ENCODE measurements at regions not wholly inside any gene's neighbourhood (a gene's known extent, or its start where the extent isn't known, plus 50 kb on each side); places are given as distances from the start of the nearest gene placed in this dataset.

GRCh38 chr1:47647327-47647845 is 209.5 kb downstream of the FOXD2 start:
- CTCF ChIA-PET (ENCODE audit: partially characterized antibody), result interaction anchor here (1.0 to 1.7 kb wide), 3 partner anchors 29 to 211 kb away, joined by 3 to 5 read pairs (median 4); no protein-coding TSS in a partner anchor
- Histone ChIP-seq H4K20me1 (replicated peaks in 1 of 2; ENCODE audit: control insufficient read depth in 1 of 2, insufficient read depth in 2 of 2, low read length in 2 of 2) (no peaks in the 10 kb centered on the region), H2BK20ac (ENCODE audit: low read length) (no peak overlapping the region), H2AK5ac (ENCODE audit: low read depth, low read length) (no peak overlapping the region), H2AFZ (ENCODE audit: low read length) (no peak overlapping the region), H2BK15ac (ENCODE audit: low read length) (no peak overlapping the region), H2BK12ac (ENCODE audit: low read depth, low read length) (no peak overlapping the region), H3K14ac (ENCODE audit: insufficient read length) (no peak overlapping the region), H4K5ac (ENCODE audit: insufficient read length, low read depth, low read length) (no peak overlapping the region), H2BK5ac (ENCODE audit: low read depth, low read length) (no peak overlapping the region), H3K9ac (replicated peaks in 1 of 4; ENCODE audit: extremely low read depth in 1 of 4, low read depth in 3 of 4, low read length in 3 of 4) (no peak overlapping the region), H3K36me3 (ENCODE audit: control insufficient read depth in 2 of 4, insufficient read depth in 4 of 4, low read length in 3 of 4) (no peaks in the 10 kb centered on the region), H3K27ac (ENCODE audit: low read depth, low read length) (no peak overlapping the region), H3K23me2 (ENCODE audit: low read depth, low read length) (no peaks in the 10 kb centered on the region), H3K56ac (replicated peaks; ENCODE audit: insufficient read length, low read depth, low read length) (no peak overlapping the region), H4K91ac (replicated peaks; ENCODE audit: insufficient read length, low read length) (no peak overlapping the region), H2BK120ac (replicated peaks; ENCODE audit: low read depth, low read length) (no peak overlapping the region), H3K79me2 (ENCODE audit: control insufficient read depth in 1 of 2, insufficient read depth in 2 of 2, low read length in 2 of 2) (no peaks in the 10 kb centered on the region), H3K23ac (ENCODE audit: insufficient read length) (no peak overlapping the region), H3K4me3 (ENCODE audit: extremely low read depth in 1 of 4, insufficient read depth in 2 of 4, low read depth in 3 of 4, low read length in 4 of 4) (no peak overlapping the region), H3K4ac (replicated peaks; ENCODE audit: insufficient read length, low read depth, low read length) (no peak overlapping the region), H3K4me1 (replicated peaks in 1 of 4; ENCODE audit: control insufficient read depth in 3 of 4, insufficient read depth in 4 of 4, low read length in 3 of 4) (no peaks in the 10 kb centered on the region), H3K4me2 (ENCODE audit: insufficient read depth in 1 of 2, low read depth in 2 of 2, low read length in 2 of 2) (no peak overlapping the region), H3K79me1 (ENCODE audit: low read depth, low read length) (no peaks in the 10 kb centered on the region), H3K9me3 (ENCODE audit: insufficient read depth in 2 of 2, low read depth in 1 of 2, low read length in 1 of 2) (no peaks in the 10 kb centered on the region), H4K8ac (ENCODE audit: extremely low read depth, insufficient read depth, low read length) (no peak overlapping the region), H3K27me3 (replicated peaks in 1 of 4; ENCODE audit: control insufficient read depth in 3 of 4, extremely low read depth in 1 of 4, insufficient read depth in 3 of 4, low read length in 3 of 4) (peaks cover 0 to 3% (median 0%) of the 10 kb centered on the region in 4 experiments; a peak in 1 of 7 replicates), H3K18ac (ENCODE audit: extremely low read depth, low read length) (no peak overlapping the region)
- WGBS, 2 experiments (ENCODE audit: extremely low coverage in 1 of 2, insufficient coverage in 1 of 2, insufficient read length in 1 of 2, insufficient replicate concordance in 2 of 2, low coverage in 1 of 2, low lambda C conversion rate in 2 of 2, missing lambda C conversion rate in 1 of 2), result 89% methylated on average over 5 of the region's 5 CpGs; no CpG with 5 or more reads in 1 of the 2 experiments
- FAIRE-seq (no peak), DNase-seq (ENCODE audit: low read depth in 1 of 2, low spot score in 2 of 2) (no peak)
- TF ChIP-seq SRF (IDR thresholded peaks at IDR 0.05; ENCODE audit: low read depth, low read length), result no peak
- TF ChIP-seq KDM1A (IDR thresholded peaks at IDR 0.05; ENCODE audit: borderline replicate concordance, low read length), result no peak
- no peak for TF ChIP-seq SAP30 (IDR thresholded peaks at IDR 0.05; ENCODE audit: insufficient read depth, insufficient replicate concordance, low read length)
- no peak for TF ChIP-seq SP1 (IDR thresholded peaks at IDR 0.05; ENCODE audit: low read depth, low read length)
- TF ChIP-seq TAF1 (IDR thresholded peaks at IDR 0.05; ENCODE audit: low read depth, low read length), result no peak
- no peak for TF ChIP-seq BCL11A (IDR thresholded peaks at IDR 0.05; ENCODE audit: low read depth in 2 of 2, low read length in 2 of 2)
- TF ChIP-seq, protein P1, sequence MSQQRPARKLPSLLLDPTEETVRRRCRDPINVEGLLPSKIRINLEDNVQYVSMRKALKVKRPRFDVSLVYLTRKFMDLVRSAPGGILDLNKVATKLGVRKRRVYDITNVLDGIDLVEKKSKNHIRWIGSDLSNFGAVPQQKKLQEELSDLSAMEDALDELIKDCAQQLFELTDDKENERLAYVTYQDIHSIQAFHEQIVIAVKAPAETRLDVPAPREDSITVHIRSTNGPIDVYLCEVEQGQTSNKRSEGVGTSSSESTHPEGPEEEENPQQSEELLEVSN (IDR thresholded peaks at IDR 0.05), result no peak
- TF ChIP-seq RBBP5 (IDR thresholded peaks at IDR 0.05; ENCODE audit: borderline replicate concordance, low read depth, low read length), result no peak
- TF ChIP-seq SUZ12 (IDR thresholded peaks at IDR 0.05; ENCODE audit: low read length), result no peak
- TF ChIP-seq NRF1 (IDR thresholded peaks at IDR 0.05; ENCODE audit: low read depth, low read length), result no peak
- POLR2A ChIA-PET (ENCODE audit: partially characterized antibody), result no interaction called here

Measured in H1 (cell line).